ENCODE measurements at regions not wholly inside any gene's neighbourhood (a gene's known extent, or its start where the extent isn't known, plus 50 kb on each side); places are given as distances from the start of the nearest gene placed in this dataset.

DNA sequence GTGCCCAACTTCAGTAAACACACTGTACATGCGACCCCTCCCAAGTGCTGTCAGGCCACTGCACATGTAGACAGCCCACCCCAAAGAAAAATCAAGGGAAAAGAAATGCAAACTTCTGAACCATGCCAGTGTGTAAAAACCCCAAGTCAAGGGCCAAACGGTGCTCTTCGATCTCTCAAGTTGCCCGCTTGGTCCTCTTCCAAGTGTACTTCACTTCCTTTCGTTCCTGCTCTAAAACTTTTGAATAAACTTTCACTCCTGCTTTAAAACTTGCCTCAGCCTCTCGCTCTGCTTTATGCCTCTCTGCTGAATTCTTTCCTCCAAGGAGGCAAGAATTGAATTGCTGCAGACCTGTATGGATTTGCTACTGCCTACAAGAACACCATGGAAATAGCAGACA lies 600.7 kb downstream of the KCTD12 start:
- TF ChIP-seq, protein P1, sequence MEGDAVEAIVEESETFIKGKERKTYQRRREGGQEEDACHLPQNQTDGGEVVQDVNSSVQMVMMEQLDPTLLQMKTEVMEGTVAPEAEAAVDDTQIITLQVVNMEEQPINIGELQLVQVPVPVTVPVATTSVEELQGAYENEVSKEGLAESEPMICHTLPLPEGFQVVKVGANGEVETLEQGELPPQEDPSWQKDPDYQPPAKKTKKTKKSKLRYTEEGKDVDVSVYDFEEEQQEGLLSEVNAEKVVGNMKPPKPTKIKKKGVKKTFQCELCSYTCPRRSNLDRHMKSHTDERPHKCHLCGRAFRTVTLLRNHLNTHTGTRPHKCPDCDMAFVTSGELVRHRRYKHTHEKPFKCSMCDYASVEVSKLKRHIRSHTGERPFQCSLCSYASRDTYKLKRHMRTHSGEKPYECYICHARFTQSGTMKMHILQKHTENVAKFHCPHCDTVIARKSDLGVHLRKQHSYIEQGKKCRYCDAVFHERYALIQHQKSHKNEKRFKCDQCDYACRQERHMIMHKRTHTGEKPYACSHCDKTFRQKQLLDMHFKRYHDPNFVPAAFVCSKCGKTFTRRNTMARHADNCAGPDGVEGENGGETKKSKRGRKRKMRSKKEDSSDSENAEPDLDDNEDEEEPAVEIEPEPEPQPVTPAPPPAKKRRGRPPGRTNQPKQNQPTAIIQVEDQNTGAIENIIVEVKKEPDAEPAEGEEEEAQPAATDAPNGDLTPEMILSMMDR (IDR thresholded peaks at IDR 0.05), result no peak
- TF ChIP-seq POLR2A (IDR thresholded peaks at IDR 0.05) (no peak), EP300 (IDR thresholded peaks at IDR 0.05) (no peak)

Data from tibial nerve (tissue), 4 donors.